NCI-H187 treated with DMSO at 0.1 percent for 48 hours (cell line): ENCODE measurements at regions not wholly inside any gene's neighbourhood (a gene's known extent, or its start where the extent isn't known, plus 50 kb on each side); places are given as distances from the start of the nearest gene placed in this dataset.

Experiments
- DNase-seq: peaks from one replicate; lab custom pipeline; 2025; lab: John Stamatoyannopoulos, UW

DNA sequence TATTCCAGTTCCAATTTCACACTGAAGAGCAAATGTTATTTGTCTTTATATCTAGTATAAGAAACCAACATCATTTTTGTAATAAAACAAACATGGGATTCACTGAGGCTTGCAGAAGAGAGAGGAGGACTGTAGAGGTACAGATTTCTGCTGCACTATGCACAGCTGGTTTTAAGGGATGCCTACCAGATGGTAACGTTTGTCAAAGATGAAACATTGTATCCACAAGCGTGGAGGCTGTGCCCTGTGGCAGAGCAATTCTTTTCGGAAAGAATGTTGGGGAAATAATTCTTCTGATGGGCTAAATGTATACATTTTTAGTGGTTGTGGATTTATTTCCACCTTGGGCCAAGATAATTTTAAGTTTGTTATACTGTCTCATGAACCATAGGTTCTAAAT lies 272.4 kb downstream of the DUSP10 start:
- DNase-seq: no peak

DNA sequence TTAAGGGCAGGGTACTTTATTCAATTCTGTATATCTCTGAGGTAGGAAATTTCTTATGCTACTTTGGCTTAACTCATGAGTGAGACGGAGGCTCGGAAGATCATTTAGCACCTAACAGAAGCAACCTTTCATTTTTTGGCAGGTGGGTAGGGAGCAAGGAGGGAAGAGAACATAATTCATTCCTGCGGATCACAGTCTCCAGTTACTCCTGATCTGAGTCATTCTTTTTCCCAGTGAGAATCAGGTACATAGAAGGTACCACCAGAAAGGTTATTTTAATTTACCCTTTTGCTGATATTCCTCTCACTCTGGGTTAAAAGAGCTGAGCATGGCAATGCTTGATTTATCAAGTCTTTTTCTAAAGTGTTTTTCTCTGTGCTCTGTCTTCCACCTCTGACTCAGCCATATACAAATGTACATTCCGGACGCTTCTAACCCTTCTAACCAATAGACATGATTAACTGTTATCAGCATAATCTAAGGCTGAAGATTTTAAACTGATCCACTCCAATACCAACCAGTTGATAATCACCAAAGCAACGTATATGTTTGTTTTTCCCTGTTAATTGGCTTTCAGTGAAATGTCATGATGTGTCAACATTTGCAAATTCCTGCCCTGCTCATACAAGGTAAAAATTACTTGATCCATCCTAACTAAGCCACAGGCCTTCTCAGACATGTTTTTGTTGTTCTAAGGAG lies 271.7 kb downstream of the DUSP10 start:
- no peak for DNase-seq

DNA sequence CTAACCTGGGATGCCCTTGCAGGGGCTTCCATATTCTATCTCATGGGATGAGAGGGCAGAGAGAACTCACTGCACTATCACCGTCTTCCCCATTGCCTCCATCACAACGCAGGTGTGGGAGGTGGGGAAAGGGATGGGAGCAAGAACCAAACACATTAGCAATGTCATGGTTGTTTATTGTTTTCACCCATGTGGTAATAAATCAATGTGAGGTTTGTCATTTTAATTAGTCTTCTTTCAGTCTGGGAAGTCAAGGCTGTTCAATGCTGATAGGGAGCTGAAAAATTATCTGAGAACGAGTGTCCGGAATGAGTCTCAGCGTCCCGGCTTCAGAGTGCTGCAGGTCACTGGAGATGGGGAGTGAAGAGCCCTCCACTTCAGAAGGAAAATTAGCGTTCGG lies 268.5 kb downstream of the DUSP10 start:
- DNase-seq: no peak

DNA sequence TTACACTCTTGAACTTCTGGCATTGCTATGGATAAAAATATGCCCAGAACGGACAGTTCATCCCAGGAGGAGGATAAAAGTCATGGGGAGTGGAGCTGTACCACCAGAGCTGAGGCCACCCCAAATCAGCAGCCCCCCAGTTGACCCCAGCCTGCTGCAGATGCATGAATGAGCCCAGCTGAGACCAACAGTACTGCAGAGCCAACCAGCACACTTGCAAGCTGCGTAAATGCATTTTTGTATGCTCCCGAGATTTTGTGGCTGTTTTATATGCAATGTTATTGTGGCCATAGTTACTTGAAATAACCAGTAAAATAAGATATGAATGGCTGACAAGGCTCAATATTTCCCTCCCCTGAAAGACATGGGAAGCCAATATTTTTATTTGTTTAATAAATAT lies 264.6 kb downstream of the DUSP10 start:
- DNase-seq: no peak

DNA sequence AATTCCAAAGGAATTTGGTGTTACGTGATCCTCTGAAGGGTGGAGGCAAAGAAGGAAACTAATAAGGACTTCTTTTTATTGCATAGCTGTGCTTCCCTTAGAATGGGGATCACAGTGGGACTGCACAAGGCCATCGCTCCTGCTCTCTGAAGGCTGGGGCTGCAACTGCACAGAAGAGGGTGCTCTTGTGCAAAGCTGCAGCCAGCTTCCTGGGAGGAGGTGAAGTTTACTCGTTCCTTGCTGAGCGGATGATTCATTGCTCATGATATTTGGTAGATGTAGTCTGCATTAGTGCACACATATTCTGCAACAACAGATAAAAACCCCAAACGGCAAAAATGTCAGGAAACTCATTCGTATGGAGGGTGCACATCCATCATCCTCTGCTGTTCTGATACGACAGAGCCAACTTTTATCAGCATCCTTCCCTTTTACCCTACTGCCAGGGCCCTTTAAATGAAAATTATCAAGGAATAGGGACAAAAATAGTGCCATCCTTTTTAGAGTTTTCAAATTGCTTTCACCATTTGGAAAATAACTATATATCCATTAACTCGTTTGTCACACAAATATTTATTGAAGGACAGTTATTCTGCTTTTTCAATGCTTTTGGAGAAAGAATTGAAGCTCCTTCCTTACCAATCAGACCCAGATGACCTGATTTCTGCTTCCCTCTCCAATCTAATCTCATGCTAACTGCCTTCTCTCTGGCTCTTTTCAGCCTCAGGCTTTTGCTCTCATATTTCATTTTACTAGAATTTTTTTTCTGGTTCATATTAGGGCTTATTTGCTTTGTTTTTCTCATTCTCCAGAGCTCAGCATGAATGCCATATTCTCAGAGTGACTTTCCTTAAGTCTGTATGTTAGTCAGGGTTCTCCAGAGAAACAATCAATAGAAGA lies 263.6 kb downstream of the DUSP10 start:
- DNase-seq: no peak

DNA sequence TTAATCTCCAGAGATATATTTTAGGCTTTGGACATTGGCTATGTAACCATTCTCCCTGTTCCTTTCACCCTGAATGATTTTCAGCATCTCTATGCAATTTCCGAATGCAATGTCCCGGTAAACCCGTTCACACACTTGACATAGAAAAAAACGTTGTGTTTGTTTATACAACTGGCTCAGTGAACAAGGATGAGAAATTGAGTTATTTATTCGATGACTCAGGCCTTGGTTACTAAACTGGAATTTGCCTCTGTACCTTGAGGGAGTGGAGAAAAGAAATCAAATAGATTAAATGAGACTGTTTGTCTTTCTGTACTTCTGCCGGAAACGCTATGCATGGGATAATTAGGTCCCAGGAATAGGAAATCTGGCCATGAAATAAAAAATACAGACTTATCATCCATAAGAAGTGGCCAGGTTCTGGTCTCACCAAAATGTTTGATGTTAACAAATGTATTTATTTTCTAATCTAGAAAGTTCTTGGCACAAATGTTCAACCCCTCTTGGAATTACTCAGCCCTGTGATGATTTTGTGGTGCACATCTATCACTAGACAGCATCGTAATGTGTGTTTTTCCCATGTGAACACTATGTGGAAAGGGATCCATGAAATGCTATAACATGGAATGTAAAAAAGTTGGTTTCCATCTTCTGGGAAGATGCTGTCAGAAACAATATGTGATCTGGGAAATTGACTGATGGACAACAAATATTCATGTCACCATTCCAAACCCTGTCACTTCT lies 253.9 kb downstream of the DUSP10 start:
- no peak for DNase-seq

DNA sequence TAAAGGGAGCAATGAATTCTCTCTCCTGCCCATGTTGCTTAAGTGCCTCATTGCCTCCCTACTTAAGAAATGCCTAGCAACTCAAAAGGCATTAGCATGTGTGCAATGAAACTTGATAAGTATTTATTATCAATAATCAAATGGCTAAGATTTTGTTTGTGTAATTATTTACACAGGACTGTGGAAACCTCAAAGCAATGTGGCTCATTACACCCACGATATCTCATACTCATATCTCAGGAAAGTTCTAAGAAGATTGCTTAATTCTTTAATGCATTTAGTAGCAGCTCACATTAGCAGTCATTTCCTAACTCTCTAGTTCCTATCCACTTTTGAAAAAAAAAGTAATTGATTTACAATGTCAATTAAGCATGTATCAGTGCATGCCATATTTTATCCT lies 253.3 kb downstream of the DUSP10 start:
- DNase-seq: no peak

DNA sequence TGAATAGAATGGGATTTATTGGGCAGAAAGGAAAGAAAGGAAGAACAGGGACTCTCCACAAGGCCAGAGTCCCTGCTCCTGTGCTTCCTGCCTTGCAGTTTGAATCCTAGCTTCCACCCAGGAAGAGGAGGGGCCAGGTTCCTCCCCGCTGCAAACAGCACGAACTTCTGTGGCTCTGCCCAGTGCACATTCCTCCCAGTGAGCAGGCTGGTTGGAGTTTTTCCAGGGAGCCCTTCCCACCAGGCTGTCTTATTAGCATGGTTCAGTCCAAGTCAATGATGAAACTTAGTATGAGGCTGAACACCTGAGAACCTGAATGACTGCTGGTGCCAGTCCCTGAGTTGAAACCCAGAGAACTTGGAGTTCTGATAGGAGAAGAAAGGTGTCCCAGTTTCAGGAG lies 247.2 kb downstream of the DUSP10 start:
- no peak for DNase-seq

DNA sequence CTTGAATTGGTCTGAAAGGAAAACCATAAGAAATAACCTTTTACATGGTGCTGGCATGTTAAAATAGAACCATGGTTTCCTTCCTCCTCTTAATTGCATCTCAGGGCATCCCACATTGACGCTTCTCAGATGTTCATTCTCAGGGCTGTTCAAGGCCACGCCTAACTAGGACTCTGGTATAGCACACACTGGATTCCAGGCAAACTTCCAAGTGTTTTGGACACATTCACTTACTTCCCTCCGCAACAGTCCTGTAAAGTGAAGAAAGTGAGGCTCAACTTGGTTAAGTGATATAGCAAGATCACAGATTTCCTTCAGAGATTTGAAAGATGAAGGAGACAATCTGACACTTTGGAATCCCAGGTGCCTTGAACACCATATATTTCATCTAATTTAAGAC lies 244.8 kb downstream of the DUSP10 start:
- DNase-seq: no peak

DNA sequence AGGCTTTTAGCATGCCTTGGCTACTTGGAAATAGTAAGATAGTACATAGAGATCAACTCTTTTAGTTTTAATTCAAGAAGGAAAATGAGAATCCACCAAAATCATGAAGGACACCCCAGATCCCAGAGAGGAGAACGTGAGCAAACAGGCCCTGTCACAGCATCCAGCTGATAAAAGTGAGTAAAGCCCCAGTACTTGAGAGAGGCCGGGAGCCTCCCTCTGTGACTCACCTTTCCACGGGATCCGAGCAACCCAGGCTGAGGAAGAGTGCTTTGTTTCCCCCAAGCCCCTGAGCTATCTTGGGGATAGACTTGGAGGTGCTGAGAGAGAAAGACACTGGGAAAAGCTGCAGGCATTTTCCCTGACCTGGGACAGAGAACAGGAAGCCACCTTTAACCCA lies 238.6 kb downstream of the DUSP10 start:
- no peak for DNase-seq

DNA sequence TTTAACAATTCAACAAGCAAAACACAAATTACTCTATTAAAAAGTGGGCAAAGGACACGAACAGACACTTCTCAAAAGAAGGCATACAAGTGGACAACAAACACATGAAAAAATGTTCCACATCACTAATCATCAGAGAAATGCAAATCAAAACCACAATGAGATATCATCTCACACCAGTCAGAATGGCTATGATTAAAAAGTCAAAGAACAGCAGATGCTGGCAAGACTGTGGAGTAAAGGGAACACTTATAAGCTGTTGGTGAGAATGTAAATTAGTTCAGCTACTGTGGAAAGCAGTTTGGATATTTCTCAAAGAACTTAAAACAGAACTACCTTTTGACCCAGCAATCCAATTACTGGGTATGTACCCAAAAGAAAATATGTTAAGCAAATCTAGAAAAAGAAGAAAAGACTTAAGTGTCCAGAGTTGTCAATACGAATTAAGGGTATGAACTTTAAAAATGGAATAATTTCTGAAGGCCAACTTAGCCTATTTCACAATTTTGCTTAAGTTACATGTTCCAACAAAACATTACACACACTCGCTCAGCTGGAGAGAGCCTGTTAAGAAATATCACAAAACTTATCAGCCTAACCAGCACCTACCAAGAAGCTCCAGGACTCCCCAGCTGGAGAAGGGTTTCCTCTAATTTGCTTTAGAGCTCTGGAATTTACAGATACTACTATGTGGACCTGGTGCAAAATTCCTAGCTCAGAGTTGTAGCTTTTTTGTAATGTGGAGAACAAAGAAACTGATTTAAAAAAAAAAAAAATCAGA lies 232.1 kb downstream of the DUSP10 start:
- no peak for DNase-seq

DNA sequence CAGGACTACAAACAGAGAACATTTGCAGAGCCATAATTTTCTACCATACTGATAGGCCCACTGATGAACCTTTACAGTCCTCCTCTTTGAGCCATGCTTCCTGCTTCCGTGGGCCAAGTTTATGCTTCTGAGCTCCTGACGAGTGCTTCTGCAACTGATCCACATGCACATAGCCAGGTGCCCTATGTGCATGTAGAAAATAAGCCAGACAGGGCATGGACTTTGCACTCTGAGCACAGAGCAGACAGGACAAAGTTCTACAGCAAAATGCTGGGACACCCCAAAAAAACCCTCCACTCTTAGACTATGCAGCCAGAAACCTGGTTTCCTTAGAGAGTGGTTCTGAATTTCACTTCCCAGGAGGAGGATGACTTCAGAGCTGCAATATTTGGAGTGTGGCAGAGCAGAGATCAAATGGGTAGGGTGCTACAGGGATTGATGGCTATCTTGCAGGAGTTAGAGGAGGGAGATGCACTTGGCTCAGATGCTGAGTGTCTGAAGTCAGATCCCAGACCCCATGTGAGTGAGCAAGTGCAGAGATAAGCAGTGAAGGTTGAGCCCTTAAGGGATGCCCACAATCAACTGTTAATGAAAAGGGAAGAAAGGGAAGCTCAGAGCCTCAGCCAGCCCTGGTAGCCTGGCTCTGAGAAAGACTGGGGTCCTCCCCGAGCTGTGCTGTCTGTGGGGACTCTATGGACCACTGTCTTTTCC lies 230.9 kb downstream of the DUSP10 start:
- DNase-seq: no peak

DNA sequence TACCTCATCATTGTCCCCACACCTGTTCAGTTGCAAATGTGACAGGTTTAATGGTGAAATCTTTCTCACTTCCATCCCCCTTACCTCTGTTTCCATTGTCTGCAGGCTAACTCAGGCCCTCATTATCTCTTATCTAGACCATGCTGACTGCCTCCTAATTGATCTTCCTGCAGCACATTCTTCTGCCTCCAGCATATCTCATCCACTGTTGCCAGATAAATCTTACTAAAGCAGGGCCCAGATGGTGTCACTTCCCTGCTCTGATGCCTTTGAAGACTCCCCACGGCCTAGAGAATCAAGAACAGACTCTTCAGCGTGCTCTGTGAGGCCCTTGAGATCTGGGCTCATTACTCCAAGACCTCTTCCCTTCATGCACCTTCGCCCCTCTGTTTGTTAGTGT lies 230.1 kb downstream of the DUSP10 start:
- no peak for DNase-seq

DNA sequence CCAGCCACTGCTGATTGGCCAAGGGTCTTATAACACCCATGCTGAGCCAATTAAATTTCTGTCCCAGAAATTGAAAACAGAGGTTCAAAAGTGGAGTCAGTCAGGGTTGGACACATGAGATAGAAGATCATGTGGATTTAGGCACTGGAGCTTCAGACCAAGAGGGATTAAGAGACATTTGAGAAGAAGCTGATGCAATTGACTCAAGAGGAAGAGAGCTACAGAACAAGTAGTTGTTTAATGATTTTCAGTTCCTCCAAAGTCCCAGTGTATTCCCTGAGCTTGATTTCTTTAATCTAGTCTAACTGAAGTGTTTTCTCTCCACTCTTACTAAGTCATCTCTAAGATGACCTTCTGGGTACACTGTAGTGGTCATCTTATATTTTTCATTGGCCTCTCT lies 227.1 kb downstream of the DUSP10 start:
- no peak for DNase-seq

DNA sequence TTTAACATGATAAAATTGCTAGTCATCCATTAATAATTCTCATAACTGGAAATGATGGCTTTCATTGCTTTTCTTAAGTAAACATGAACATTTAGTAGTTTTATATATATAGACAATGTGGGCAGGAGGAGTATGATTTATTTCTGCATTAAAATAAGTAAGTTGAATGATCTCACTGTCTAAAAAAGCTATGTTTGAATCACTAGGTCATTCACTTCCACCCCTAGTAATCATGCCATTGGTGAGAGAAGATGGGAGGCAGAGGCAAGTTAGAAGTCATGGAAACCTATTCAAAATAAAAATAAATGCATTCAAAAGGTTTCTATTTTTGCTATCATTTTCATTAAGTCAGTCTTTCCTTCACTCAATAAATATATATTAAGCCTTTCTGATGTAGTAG lies 226.4 kb downstream of the DUSP10 start:
- no peak for DNase-seq

DNA sequence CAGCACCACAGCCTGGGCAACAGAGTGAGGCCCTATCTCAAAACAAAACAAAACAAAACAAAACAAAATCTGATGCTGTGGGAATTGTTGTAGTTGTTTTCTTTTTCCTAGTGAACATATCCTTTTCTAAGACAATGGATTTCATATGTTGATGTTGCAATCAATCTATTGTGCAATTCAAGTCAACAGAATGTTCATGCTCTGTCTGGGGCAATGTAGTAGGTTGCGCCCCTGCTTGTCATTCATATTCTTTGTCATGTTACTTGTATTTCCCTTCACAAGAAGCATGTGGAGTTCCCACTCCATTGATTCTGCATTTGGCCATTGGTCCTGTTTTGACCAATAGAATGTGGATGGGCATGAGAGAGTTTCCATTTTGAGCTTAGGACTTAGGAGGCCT lies 223.9 kb downstream of the DUSP10 start:
- no peak for DNase-seq

DNA sequence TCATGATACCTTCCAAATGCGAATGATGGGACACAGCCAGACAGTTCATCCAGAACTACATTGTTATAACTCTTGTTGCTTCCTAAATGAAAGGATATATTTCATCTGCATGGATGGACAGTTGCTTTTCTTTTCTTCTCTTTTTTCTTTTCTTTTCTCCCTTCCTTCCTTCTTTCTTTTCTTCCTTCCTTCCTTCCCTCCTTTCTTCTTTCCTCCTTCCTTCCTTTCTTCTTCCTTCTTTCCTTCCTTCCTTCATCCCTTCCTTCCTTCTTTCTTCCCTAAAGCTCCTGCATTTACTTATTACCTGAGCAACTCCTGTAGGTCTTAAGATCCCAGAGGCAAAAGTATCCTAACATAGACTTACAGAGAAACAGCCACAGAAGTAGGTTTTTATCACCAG lies 221.6 kb downstream of the DUSP10 start:
- no peak for DNase-seq

DNA sequence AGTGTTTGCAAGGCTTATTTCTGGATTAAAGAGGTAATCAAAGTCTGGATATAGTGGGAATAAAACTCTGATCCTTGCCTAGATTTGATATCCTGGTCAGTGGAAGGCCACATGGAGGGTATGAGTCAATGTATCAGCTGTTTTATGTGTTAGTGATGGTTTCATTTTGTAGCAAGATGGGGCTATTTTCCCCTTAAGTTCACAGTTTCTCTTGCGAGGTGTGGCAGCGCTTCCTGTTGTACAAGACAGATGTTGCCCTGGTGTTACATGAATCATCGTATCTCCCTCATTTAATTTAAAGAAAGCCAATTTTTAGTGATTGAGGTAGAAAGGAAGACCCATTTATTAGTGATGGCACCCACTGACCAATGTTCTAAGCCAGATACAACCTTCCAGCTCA lies 220.2 kb downstream of the DUSP10 start:
- no peak for DNase-seq

DNA sequence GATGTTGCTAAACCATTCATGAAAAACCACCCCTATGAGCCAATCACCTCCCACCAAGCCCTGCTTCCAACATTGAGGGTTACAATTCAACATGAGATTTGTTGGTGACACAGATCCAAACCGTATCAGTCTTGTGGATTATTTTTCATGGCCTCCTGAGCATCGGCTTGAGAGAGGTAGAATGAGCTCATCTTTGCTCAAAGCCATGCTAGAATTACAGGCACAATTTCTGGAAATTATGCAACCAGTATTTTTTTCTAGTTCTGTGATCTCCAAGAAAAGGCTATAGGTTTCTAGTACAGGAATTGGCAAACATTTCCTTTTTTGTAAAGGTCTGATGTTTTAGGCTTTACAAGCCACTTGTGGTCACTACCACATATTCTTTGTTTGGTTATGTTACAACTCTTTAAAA lies 219.4 kb downstream of the DUSP10 start:
- no peak for DNase-seq

DNA sequence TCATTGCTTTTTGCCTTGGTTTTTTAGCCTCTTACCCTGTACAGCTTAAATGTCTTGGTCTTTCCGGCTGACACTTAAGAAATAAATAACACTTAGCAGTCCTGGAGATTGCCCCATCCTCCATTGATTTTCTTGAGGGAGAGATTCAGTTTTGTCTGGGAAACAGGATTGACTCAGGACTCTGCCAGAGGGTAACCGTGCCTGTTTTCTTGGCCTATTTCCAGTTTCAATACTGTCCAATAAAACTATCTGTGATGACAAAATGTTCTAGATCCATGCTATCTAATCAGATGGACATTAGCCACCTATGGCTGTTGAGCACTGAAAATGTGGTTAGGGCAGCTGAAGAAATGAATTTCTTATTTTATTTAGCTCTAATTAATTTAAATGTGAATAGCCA lies 216.1 kb downstream of the DUSP10 start:
- no peak for DNase-seq

DNA sequence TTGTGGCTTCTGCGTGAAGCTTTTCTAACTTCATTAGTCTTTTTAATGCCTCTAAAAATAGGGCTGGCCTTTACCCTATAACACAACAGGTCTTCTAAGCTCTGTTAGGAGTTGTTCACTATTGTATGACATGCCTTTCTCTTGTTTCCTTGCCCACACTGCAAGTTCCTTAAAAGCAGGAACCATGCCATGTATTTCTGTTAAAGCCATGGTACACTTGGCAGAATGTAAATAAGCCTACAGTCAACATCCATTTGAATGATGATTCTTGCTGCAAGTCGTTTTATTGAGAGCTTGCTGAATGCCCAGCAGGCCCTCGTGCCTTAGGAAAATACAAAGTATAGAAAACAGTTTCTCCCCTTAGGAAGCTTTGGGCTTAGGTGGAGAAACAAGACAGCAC lies 214.6 kb downstream of the DUSP10 start:
- DNase-seq: no peak
